Skeletal muscle satellite cell (primary cell): ENCODE measurements at regions not wholly inside any gene's neighbourhood (a gene's known extent, or its start where the extent isn't known, plus 50 kb on each side); places are given as distances from the start of the nearest gene placed in this dataset. TPM values are rescaled to one million over a fixed set of nuclear protein-coding genes. Genes with fewer than 3 reads are reported as not detected.
"Not testable (repeated sequence)": the region's sequence is repeated elsewhere in the genome, so short reads cannot be mapped to it uniquely, and the experiment has no call there.

Source experiments
- H3K27me3 ChIP-seq: 2 replicates; pipeline ENCODE4 v1.7.0; 2013; ENCODE audit warnings: low read length; ENCODE audit not compliant: control insufficient read depth, insufficient read depth
- H3K36me3 ChIP-seq: 2 replicates; pipeline ENCODE4 v1.7.0; 2013; ENCODE audit warnings: mild to moderate bottlenecking, control low read depth, low read length; ENCODE audit not compliant: insufficient read depth
- H3K4me1 ChIP-seq: 2 replicates; pipeline ENCODE4 v1.7.0; 2013; ENCODE audit warnings: low read length; ENCODE audit not compliant: control insufficient read depth, insufficient read depth
- H3K4me2 ChIP-seq: 2 replicates; pipeline ENCODE4 v1.7.0; 2013; ENCODE audit warnings: mild to moderate bottlenecking, low read length
- H3K4me3 ChIP-seq: 2 replicates; pipeline ENCODE4 v1.7.0; 2013; ENCODE audit warnings: low read length
- H3K9ac ChIP-seq: 2 replicates; pipeline ENCODE4 v1.7.0; 2013; ENCODE audit warnings: mild to moderate bottlenecking, low read depth, low read length, moderate library complexity
- H3K9me3 ChIP-seq: replicated peaks from 2 replicates; pipeline ENCODE4 v1.7.0; 2013; ENCODE audit warnings: mild to moderate bottlenecking, control low read depth, low read length
- small RNA-seq: library from RNA; depleted of rRNA; stranded (forward); fragments of <200 nt; gene quantifications from one replicate; pipeline ENCODE3, GENCODE V24; 2012

DNA sequence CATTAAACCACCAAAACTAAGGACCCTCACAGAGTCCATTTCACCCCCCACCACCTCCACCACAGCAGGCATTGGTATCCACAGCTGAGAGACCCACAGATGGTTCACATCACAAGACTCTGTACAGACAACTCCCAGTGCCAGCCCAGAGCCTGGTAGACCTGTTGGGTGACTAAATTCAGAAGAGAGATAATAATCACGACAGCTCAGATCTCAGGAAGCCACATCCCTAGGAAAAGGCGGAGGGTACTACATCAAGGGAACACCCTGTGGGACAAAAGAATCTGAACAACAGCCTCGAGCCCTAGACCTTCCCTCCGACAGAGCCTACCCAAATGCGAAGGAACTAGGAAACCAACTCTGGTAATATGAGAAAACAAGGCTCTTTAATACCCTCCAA, 51.4 kb upstream of the TMEM45B start:
- not testable (repeated sequence) for H3K36me3 ChIP-seq, H3K9me3 ChIP-seq, H3K4me3 ChIP-seq, H3K4me2 ChIP-seq, H3K9ac ChIP-seq, H3K4me1 ChIP-seq
- peaks cover 15% of the 10 kb centered on the region for H3K27me3 ChIP-seq

Small RNAs in the stretch of these regions (small RNA-seq; reads per million reads assigned to genes)
- gene RPS27P20 = not detected
